NB4 (cell line): ENCODE measurements at regions not wholly inside any gene's neighbourhood (a gene's known extent, or its start where the extent isn't known, plus 50 kb on each side); places are given as distances from the start of the nearest gene placed in this dataset.

Source experiments
- DNase-seq: peaks from one replicate; pipeline ENCODE4 v3.0.0; 2010; ENCODE audit warnings: low read depth
- H3K4me3 ChIP-seq: one replicate; pipeline ENCODE4 v1.5.1; 2011; ENCODE audit warnings: mild to moderate bottlenecking, low read depth, low read length, moderate library complexity
- MYC ChIP-seq: IDR thresholded peaks from 2 replicates; pipeline ENCODE4 v1.6.1; 2011; ENCODE audit warnings: low read depth, low read length
- POLR2A ChIP-seq: IDR thresholded peaks from 2 replicates; pipeline ENCODE4 v1.6.1; 2011; ENCODE audit warnings: mild to moderate bottlenecking; ENCODE audit not compliant: insufficient read length; ENCODE audit errors: extremely low read depth
- TF ChIP-seq, protein P1 (sequence below): IDR thresholded peaks from 2 replicates; pipeline ENCODE4 v1.6.1; 2011; ENCODE audit warnings: low read depth, low read length
- TF ChIP-seq, protein P2 (sequence below): IDR thresholded peaks from one replicate; pipeline ENCODE4 v1.5.1; 2012; ENCODE audit warnings: low read depth, low read length

DNA sequence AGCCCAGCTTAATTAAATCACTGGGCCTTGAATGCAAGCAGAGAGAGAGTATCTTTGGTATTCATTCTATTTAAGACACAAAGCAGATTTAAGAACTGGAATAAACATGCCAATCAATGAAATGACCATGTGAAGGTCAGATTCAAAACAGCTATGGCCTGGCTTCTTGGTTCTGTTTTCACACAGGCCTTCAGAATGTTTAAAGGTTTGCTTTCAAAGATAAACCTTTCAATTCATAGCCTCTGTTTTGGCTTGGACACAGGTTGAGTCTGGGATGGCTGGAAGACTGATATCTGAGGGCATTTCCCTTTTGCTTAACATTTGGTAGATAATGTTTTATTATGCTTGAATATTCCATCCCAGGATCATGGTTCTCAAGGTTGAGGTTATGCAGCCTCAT is 244.4 kb upstream of the KBTBD8 start:
- H3K4me3 ChIP-seq = no peak overlapping the region
- DNase-seq = no peak
- TF ChIP-seq, protein P1, sequence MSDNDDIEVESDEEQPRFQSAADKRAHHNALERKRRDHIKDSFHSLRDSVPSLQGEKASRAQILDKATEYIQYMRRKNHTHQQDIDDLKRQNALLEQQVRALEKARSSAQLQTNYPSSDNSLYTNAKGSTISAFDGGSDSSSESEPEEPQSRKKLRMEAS = no peak
- TF ChIP-seq POLR2A (no peak), MYC (no peak)
- TF ChIP-seq, protein P2, sequence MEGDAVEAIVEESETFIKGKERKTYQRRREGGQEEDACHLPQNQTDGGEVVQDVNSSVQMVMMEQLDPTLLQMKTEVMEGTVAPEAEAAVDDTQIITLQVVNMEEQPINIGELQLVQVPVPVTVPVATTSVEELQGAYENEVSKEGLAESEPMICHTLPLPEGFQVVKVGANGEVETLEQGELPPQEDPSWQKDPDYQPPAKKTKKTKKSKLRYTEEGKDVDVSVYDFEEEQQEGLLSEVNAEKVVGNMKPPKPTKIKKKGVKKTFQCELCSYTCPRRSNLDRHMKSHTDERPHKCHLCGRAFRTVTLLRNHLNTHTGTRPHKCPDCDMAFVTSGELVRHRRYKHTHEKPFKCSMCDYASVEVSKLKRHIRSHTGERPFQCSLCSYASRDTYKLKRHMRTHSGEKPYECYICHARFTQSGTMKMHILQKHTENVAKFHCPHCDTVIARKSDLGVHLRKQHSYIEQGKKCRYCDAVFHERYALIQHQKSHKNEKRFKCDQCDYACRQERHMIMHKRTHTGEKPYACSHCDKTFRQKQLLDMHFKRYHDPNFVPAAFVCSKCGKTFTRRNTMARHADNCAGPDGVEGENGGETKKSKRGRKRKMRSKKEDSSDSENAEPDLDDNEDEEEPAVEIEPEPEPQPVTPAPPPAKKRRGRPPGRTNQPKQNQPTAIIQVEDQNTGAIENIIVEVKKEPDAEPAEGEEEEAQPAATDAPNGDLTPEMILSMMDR = no peak

DNA sequence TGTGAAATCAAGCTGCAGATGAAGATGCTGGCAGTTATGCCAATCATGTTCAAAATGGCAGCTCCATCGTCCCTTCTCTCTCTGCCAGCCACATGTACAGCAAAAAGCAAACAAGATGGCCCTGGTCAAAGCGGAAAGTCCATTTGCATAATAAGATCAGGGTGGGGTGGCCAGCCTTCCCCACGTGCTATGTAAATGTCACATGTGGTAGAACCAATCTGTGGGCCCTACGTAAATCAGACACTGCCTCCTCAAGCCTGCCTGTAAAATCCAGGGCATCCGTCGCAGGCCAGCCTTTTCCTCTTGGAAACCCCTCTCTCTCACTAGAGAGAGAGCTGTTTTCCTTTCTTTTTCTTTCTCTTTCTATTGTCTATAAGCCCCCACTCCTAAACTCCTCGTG is 243.5 kb upstream of the KBTBD8 start:
- H3K4me3 ChIP-seq = no peak overlapping the region
- TF ChIP-seq, protein P2 = no peak
- no peak for TF ChIP-seq MYC
- no peak for TF ChIP-seq POLR2A
- TF ChIP-seq, protein P1 = no peak
- no peak for DNase-seq

DNA sequence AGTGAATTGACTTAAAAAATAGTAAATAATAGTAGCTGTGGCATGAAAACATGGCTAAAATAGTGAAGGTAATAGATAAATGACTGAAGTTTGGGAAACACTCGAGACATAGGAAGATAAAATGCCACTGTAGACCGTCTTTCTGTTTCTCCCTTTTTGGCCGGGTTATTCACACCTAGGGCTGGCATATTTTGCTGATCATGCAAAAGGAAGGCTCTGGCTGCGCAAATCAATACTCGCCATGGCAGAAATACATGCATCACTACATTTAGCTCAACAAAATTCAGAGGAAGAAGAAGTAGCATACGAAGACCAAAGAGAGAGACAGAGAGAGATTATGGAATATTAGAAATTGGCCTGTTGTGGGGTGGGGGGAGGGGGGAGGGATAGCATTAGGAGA is 242.2 kb upstream of the KBTBD8 start:
- no peak for DNase-seq
- H3K4me3 ChIP-seq = no peak overlapping the region
- TF ChIP-seq, protein P2 = no peak
- TF ChIP-seq MYC = no peak
- TF ChIP-seq, protein P1 = no peak
- no peak for TF ChIP-seq POLR2A

DNA sequence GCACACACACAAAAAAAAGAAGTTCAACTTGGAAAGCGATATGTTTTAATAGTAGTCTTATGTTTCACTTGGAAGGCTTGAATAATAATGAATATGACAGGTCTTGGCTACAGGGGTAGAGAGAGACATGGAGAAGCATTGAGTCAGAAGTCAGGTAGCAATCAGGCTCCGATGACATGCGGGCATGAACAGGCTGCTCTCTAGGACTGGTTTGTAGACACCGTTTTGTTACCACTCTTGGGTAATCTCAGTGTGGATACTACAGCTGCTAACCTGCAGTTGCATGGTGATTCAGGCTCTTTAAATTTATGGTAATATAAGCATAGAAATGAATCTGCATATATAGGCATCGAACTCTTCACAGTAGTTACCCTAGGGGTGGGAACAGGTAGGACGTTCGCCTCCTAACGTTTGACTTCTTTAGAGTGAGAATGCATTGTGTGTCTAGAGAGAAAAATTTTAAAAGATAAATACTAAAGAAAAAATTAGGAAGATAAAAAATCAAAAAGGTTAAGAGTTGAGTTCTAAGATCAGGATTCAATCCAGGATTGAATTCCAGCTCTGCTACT is 241.6 kb upstream of the KBTBD8 start:
- no peak for DNase-seq
- no peak overlapping the region for H3K4me3 ChIP-seq
- TF ChIP-seq, protein P2 = no peak
- TF ChIP-seq POLR2A = no peak
- TF ChIP-seq, protein P1 = no peak
- no peak for TF ChIP-seq MYC

DNA sequence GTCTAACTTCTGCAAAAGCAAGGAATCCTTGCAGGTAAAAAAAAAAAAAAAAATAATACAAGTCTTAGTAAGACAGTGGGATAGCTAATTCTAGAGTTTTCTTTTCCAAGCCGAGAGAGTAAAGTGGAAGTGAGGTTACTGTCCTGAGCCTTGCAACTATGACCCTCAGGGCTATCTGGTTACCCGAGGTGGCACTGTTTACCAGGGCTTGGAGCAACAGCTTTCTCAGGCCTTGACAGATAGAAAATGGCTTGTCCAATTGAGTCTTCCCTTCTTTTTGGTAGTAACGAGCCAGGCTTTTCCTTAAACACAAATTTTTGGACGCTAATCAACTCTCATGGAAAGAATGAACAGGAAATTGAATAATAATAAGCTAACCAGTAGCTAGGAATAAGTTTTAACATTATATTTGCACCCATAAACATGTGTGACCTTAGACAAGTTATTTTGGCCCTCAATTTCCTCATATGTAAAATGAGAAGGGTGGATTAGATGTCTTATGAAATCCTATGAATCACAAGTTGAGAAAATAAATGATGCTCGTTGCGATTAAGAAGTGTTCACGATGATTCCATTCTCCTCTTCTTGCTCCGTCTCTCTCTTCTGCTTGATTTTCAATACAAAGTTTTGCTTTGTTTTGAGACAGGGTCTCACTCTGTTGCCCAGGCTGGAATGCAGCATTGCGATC is 236.9 kb upstream of the KBTBD8 start:
- TF ChIP-seq, protein P2 = no peak
- TF ChIP-seq MYC = no peak
- no peak for TF ChIP-seq POLR2A
- TF ChIP-seq, protein P1 = no peak
- no peak overlapping the region for H3K4me3 ChIP-seq
- no peak for DNase-seq
